Subcutaneous abdominal adipose tissue (tissue), 5 donors: ENCODE measurements at regions not wholly inside any gene's neighbourhood (a gene's known extent, or its start where the extent isn't known, plus 50 kb on each side); places are given as distances from the start of the nearest gene placed in this dataset.

ENCODE experiments used
- H3K27ac ChIP-seq: one replicate; pipeline ENCODE4 v1.7.0; 2013; ENCODE audit warnings: low read depth, mild to moderate bottlenecking, inconsistent platforms, low read length, moderate library complexity
- H3K27me3 ChIP-seq, 5 donors: one replicate each; pipeline ENCODE4 v1.7.0; 2013; ENCODE audit warnings: low read length in 5 of 5, inconsistent platforms in 1 of 5; ENCODE audit not compliant: control insufficient read depth in 5 of 5, insufficient read depth in 4 of 5
- H3K36me3 ChIP-seq, 5 donors: one replicate each; pipeline ENCODE4 v1.7.0; 2013; ENCODE audit warnings: low read length in 5 of 5; ENCODE audit not compliant: control insufficient read depth in 5 of 5, insufficient read depth in 5 of 5
- H3K4me1 ChIP-seq, 5 donors: one replicate each; pipeline ENCODE4 v1.7.0; 2013; ENCODE audit warnings: low read length in 5 of 5, mild to moderate bottlenecking in 3 of 5, moderate library complexity in 1 of 5; ENCODE audit not compliant: control insufficient read depth in 5 of 5, insufficient read depth in 5 of 5
- H3K4me3 ChIP-seq, 5 donors: one replicate each; pipeline ENCODE4 v1.7.0; 2013; ENCODE audit warnings: low read length in 5 of 5, low read depth in 1 of 5
- H3K9ac ChIP-seq, 5 donors: one replicate each; pipeline ENCODE4 v1.7.0; 2013; ENCODE audit warnings: low read length in 5 of 5, mild to moderate bottlenecking in 4 of 5, moderate library complexity in 3 of 5
- H3K9me3 ChIP-seq, 5 donors: one replicate each; pipeline ENCODE4 v1.7.0; 2013; ENCODE audit warnings: low read length in 5 of 5; ENCODE audit not compliant: control insufficient read depth in 5 of 5
- donor health status: healthy.
- donor health status: healthy.
- donor health status: healthy.
- donor health status: healthy.
- donor health status: healthy.

GRCh38 chr14:38877744-38878388 lies 225.2 kb downstream of the SEC23A start:
- Histone ChIP-seq H3K27ac (no peak overlapping the region), H3K9me3 (no peaks in the 10 kb centered on the region), H3K9ac (no peak overlapping the region), H3K4me1 (peaks cover 7 to 29% (median 21%) of the 10 kb centered on the region in 5 donors), H3K27me3 (no peaks in the 10 kb centered on the region), H3K4me3 (peak overlapping the region in 1 of 5 donors; percentile 8), H3K36me3 (no peaks in the 10 kb centered on the region)

GRCh38 chr14:38874721-38875120 lies 228.3 kb downstream of the SEC23A start:
- Histone ChIP-seq H3K4me3 (no peak overlapping the region), H3K27me3 (no peaks in the 10 kb centered on the region), H3K9ac (no peak overlapping the region), H3K4me1 (peaks cover 6 to 22% (median 13%) of the 10 kb centered on the region in 5 donors), H3K27ac (no peak overlapping the region), H3K36me3 (no peaks in the 10 kb centered on the region), H3K9me3 (no peaks in the 10 kb centered on the region)

GRCh38 chr14:38873941-38874612 lies 229.0 kb downstream of the SEC23A start:
- Histone ChIP-seq H3K4me1 (peaks cover 6 to 22% (median 13%) of the 10 kb centered on the region in 5 donors), H3K9me3 (no peaks in the 10 kb centered on the region), H3K4me3 (no peak overlapping the region), H3K36me3 (no peaks in the 10 kb centered on the region), H3K9ac (no peak overlapping the region), H3K27ac (no peak overlapping the region), H3K27me3 (no peaks in the 10 kb centered on the region)

GRCh38 chr14:38870296-38870836 lies 232.7 kb downstream of the SEC23A start:
- Histone ChIP-seq H3K27ac (no peak overlapping the region), H3K27me3 (no peaks in the 10 kb centered on the region), H3K9ac (no peak overlapping the region), H3K4me1 (peaks cover 0 to 16% (median 0%) of the 10 kb centered on the region in 5 donors), H3K9me3 (no peaks in the 10 kb centered on the region), H3K4me3 (no peak overlapping the region), H3K36me3 (no peaks in the 10 kb centered on the region)

GRCh38 chr14:38868399-38869290 lies 234.4 kb downstream of the SEC23A start:
- Histone ChIP-seq H3K36me3 (no peaks in the 10 kb centered on the region), H3K4me3 (no peak overlapping the region), H3K9ac (no peak overlapping the region), H3K9me3 (no peaks in the 10 kb centered on the region), H3K27me3 (no peaks in the 10 kb centered on the region), H3K27ac (no peak overlapping the region), H3K4me1 (peaks cover 0 to 13% (median 0%) of the 10 kb centered on the region in 5 donors)

GRCh38 chr14:38867561-38868150 lies 235.4 kb downstream of the SEC23A start:
- H3K36me3 ChIP-seq: no peaks in the 10 kb centered on the region
- H3K4me1 ChIP-seq: peaks cover 0 to 13% (median 0%) of the 10 kb centered on the region in 5 donors
- no peak overlapping the region for H3K27ac ChIP-seq
- no peak overlapping the region for H3K4me3 ChIP-seq
- no peak overlapping the region for H3K9ac ChIP-seq
- H3K9me3 ChIP-seq: peaks cover 2 to 7% (median 6%) of the 10 kb centered on the region in 5 donors
- H3K27me3 ChIP-seq: peaks cover 0 to 3% (median 0%) of the 10 kb centered on the region in 5 donors

- Histone ChIP-seq H3K4me3 (no peak overlapping the region), H3K9ac (no peak overlapping the region), H3K4me1 (peaks cover 0 to 13% (median 0%) of the 10 kb centered on the region in 5 donors), H3K36me3 (no peaks in the 10 kb centered on the region), H3K9me3 (peaks cover 2 to 7% (median 7%) of the 10 kb centered on the region in 5 donors), H3K27ac (no peak overlapping the region), H3K27me3 (peaks cover 0 to 3% (median 0%) of the 10 kb centered on the region in 5 donors)
Observed at GRCh38 chr14:38866461-38866860, 236.6 kb downstream of the SEC23A start.

GRCh38 chr14:38862366-38862765 lies 240.7 kb downstream of the SEC23A start:
- Histone ChIP-seq H3K9me3 (peaks cover 2 to 7% (median 7%) of the 10 kb centered on the region in 5 donors), H3K27ac (no peak overlapping the region), H3K36me3 (no peaks in the 10 kb centered on the region), H3K4me1 (peaks cover 0 to 12% (median 0%) of the 10 kb centered on the region in 5 donors), H3K4me3 (no peak overlapping the region), H3K9ac (no peak overlapping the region), H3K27me3 (peaks cover 0 to 3% (median 0%) of the 10 kb centered on the region in 5 donors)

- no peak overlapping the region for H3K9ac ChIP-seq
- no peaks in the 10 kb centered on the region for H3K36me3 ChIP-seq
- no peak overlapping the region for H3K27ac ChIP-seq
- peaks cover 2 to 7% (median 7%) of the 10 kb centered on the region in 5 donors for H3K9me3 ChIP-seq
- H3K4me1 ChIP-seq: no peaks in the 10 kb centered on the region
- H3K27me3 ChIP-seq: peaks cover 0 to 3% (median 0%) of the 10 kb centered on the region in 5 donors
- H3K4me3 ChIP-seq: no peak overlapping the region
Observed at GRCh38 chr14:38860530-38860929, 242.5 kb downstream of the SEC23A start.
